Heart left ventricle (tissue), 16 donors: ENCODE measurements at regions not wholly inside any gene's neighbourhood (a gene's known extent, or its start where the extent isn't known, plus 50 kb on each side); places are given as distances from the start of the nearest gene placed in this dataset.

Experiments used
- ATAC-seq, 4 donors: fragments of 200-7000 bp; cut with Tn5 transposase; one replicate each; pipeline ENCODE4 v1.9.1; 2020 to 2022; ENCODE audit warnings: moderate library complexity in 4 of 4, mild to moderate bottlenecking in 3 of 4, moderate number of reproducible peaks in 1 of 4
- DNase-seq, 5 donors: peaks; one replicate each; pipeline ENCODE4 v3.0.0-alpha.2; 2020
- H3K27ac ChIP-seq, 12 donors: fragments of 200-600 bp; sonication (generic) in 4 of 12; one replicate each; pipeline versions ENCODE4 v1.5.0 to v1.8.0; 2016 to 2022; ENCODE audit warnings: mild to moderate bottlenecking in 2 of 12
- H3K27me3 ChIP-seq, 9 donors: fragments of 200-600 bp; sonication (generic) in 2 of 9; one replicate each; pipeline versions ENCODE4 v1.5.1 to v1.8.0; 2016 to 2022; ENCODE audit warnings: mild to moderate bottlenecking in 3 of 9
- H3K36me3 ChIP-seq, 9 donors: fragments of 200-600 bp; sonication (generic) in 2 of 9; one replicate each; pipeline versions ENCODE4 v1.5.0 to v1.8.0; 2018 to 2022; ENCODE audit warnings: mild to moderate bottlenecking in 2 of 9
- H3K4me1 ChIP-seq, 12 donors: fragments of 200-600 bp; sonication (generic) in 4 of 12; one replicate each; pipeline versions ENCODE4 v1.5.0 to v1.8.0; 2016 to 2022; ENCODE audit warnings: mild to moderate bottlenecking in 3 of 12
- H3K4me3 ChIP-seq, 12 donors: fragments of 200-600 bp; sonication (generic) in 4 of 12; one replicate each; pipeline versions ENCODE4 v1.5.0 to v1.8.0; 2017 to 2022; ENCODE audit warnings: mild to moderate bottlenecking in 9 of 12, moderate library complexity in 4 of 12
- H3K9me3 ChIP-seq, 12 donors: fragments of 200-600 bp; sonication (generic) in 4 of 12; one replicate each; pipeline versions ENCODE4 v1.5.0 to v1.8.0; 2016 to 2022; ENCODE audit warnings: mild to moderate bottlenecking in 1 of 12
- POLR2A ChIP-seq, 2 donors: fragments of 450-650 bp; IDR thresholded peaks; one replicate each; pipeline ENCODE4 v1.6.1; 2017; ENCODE audit warnings: antibody characterized with exemption in 2 of 2, mild to moderate bottlenecking in 2 of 2, moderate library complexity in 2 of 2
- WGBS, 4 donors: extraction: QIAGEN DNeasy Blood & Tissue Kit in 2 of 4; methylation state at CpG; one replicate each; pipeline versions ENCODE4 v1.1.5 to v1.1.7; 2013 to 2018; 5-methylcytosine and 5-hydroxymethylcytosine counted together
- intact Hi-C, 10 donors: fragments of 100-400 bp; cut with DNase I; formaldehyde crosslinking; loops; one replicate each; pipeline versions ENCODE4 v1.11.1 to v1.14.2; 2022
- TF ChIP-seq, protein P1 (sequence below), 12 donors: fragments of 200-600 bp; sonication (generic) in 4 of 12; IDR thresholded peaks; one replicate each; pipeline versions ENCODE4 v1.5.0 to v1.8.0; 2018 to 2022; ENCODE audit warnings: antibody characterized with exemption in 12 of 12, mild to moderate bottlenecking in 5 of 12
- donor health status: ischemic (EF 13 %, LVEDD 7.1; RV severe dilation, severe dysfunction).
- donor health status: healthy with polysubstance abuse.
- donor health status: DM: no; HTN: yes; CAD: no.
- donor health status: DM: no; HTN: no; CAD: no.
- donor health status: ischemic (EF 25% LVEDD 6.9; RV normal size, moderate dysfunction).
- donor health status: ischemic (EF 25% LVEDD 5.7; RV mildly dilated, moderate dysfunction).
- donor health status: healthy.
- donor health status: DM: yes; HTN: yes; CAD: no.
- donor health status: ischemic (EF 35%, LVEDD 5.7; RV mildly dilated, moderate dysfunction).
- donor health status: nonischemic (EF 11% LVEDD 7.7; RV severe dilation, severe dysfunction).
- donor health status: DM: yes; HTN: yes; CAD: no.
- donor health status: PGD.
- donor health status: ischemic (EF 29% LVEDD 5.4; RV normal size, mild dysfunction).
- donor health status: nonischemic (EF 23%, LVEDD 6.1; RV moderate dilation, normal function).

DNA sequence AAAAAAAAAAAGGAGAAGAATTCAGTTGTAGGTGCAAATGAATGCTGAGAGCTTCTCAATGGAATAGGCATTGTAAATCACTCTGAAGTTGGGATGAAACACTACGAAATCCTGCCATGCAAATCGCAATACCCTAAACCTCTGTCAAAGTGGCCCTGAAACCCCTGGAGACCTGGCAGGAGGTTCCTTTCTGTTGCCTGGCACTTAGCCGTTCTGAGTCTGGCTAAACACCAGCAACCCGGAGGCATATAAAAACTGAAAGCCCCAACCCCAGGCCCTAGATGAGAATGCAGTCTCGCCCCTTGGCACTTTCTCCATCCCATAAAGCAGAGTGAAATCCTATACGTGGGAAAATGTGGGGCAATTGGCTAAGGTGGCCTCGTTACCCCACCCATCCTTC, 151.5 kb upstream of the PARP11 start:
- DNase-seq: no peak
- WGBS, 4 donors: 82 to 91% (median 90%) methylated on average over 7 of the region's 7 CpGs

DNA sequence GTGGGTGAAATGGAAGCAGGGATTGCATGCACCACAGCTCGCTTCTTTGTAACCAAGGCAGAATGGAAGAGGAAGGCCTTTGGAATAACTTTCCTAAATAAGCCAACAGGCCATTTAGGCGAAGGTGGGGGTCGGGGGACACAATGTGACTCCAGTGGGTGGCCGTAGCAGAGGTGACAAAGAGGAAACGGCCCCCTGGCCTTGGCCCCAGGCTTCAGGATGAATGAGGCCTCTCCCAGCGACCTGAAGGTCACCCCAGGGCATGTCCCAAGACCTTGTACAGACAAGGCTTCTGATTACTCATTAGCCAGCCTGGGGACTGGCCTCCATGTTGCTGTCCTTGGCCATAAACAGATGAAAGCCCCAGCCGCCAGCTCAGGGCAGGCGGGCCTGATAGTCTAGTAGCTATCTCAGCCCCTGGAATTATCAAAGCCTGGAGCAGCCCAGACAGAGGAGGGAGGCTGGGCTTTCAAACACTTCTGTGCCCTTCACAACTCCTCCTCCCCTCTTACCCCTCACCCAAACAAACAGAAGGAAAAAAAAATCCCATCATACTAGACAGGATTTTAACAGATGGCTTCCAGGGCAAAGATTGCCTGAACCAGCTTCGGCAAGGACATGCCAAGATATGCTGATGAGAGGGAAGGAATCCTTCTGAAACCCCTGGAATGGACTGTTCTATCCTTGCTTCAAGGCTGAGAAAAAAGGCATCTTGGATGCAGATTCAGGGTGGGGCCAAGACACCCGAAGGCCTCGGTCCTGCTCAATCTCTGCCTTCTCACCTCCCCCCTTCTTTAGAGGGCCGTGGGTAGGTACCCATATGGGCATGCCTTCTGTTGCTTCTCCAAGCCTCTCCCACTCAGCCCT, 142.3 kb upstream of the PARP11 start:
- Histone ChIP-seq H3K4me3 (no peak overlapping the region), H3K36me3 (no peaks in the 10 kb centered on the region), H3K27me3 (no peaks in the 10 kb centered on the region), H3K4me1 (no peaks in the 10 kb centered on the region), H3K27ac (no peak overlapping the region), H3K9me3 (no peaks in the 10 kb centered on the region)
- intact Hi-C loops: no loop called here
- peak in 1 of 4 donors; percentile 52 for ATAC-seq
- TF ChIP-seq POLR2A (IDR thresholded peaks at IDR 0.05): no peak
- TF ChIP-seq, protein P1, sequence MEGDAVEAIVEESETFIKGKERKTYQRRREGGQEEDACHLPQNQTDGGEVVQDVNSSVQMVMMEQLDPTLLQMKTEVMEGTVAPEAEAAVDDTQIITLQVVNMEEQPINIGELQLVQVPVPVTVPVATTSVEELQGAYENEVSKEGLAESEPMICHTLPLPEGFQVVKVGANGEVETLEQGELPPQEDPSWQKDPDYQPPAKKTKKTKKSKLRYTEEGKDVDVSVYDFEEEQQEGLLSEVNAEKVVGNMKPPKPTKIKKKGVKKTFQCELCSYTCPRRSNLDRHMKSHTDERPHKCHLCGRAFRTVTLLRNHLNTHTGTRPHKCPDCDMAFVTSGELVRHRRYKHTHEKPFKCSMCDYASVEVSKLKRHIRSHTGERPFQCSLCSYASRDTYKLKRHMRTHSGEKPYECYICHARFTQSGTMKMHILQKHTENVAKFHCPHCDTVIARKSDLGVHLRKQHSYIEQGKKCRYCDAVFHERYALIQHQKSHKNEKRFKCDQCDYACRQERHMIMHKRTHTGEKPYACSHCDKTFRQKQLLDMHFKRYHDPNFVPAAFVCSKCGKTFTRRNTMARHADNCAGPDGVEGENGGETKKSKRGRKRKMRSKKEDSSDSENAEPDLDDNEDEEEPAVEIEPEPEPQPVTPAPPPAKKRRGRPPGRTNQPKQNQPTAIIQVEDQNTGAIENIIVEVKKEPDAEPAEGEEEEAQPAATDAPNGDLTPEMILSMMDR (IDR thresholded peaks at IDR 0.05): no peak
- WGBS, 4 donors: 81 to 85% (median 84%) methylated on average over 11 to 12 of the region's 12 CpGs
- no peak for DNase-seq

More for the DNA sequence above, 151.5 kb upstream of the PARP11 start:
- H3K27me3 ChIP-seq: no peaks in the 10 kb centered on the region
- H3K36me3 ChIP-seq: no peaks in the 10 kb centered on the region
- no peaks in the 10 kb centered on the region for H3K9me3 ChIP-seq
- H3K4me3 ChIP-seq: no peak overlapping the region
- ATAC-seq: no peak
- no peak overlapping the region for H3K27ac ChIP-seq
- peaks cover 0 to 9% (median 0%) of the 10 kb centered on the region in 12 donors for H3K4me1 ChIP-seq
- no peak for TF ChIP-seq POLR2A (IDR thresholded peaks at IDR 0.05)
- TF ChIP-seq, protein P1 (IDR thresholded peaks at IDR 0.05): no peak
- intact Hi-C loops: no loop called here

DNA sequence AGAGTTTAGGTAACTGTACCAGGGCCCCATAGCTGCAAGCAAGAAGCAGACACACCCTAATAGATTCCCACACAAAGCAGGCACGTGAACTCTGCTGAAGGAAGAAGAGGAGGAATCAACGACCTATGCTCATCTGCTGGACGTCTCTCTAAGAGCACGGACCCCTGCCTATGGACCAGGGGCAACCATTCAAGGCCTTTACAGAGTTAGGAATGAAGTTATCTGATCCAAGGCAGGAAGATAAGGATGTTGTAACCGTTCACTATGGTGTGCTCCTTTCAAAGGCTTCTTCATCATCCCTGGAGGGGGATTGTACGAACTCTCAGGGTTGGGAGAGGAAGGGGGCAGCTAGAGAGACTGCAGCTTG, 141.6 kb upstream of the PARP11 start:
- WGBS, 4 donors: 69 to 91% (median 82%) methylated on average over 6 of the region's 6 CpGs
- Histone ChIP-seq H3K4me1 (no peaks in the 10 kb centered on the region), H3K4me3 (no peak overlapping the region), H3K9me3 (no peaks in the 10 kb centered on the region), H3K27me3 (no peaks in the 10 kb centered on the region), H3K36me3 (no peaks in the 10 kb centered on the region), H3K27ac (no peak overlapping the region)
- ATAC-seq (no peak), DNase-seq (no peak)
- intact Hi-C loops: no loop called here
- no peak for TF ChIP-seq POLR2A (IDR thresholded peaks at IDR 0.05)
- TF ChIP-seq, protein P1 (IDR thresholded peaks at IDR 0.05): no peak

DNA sequence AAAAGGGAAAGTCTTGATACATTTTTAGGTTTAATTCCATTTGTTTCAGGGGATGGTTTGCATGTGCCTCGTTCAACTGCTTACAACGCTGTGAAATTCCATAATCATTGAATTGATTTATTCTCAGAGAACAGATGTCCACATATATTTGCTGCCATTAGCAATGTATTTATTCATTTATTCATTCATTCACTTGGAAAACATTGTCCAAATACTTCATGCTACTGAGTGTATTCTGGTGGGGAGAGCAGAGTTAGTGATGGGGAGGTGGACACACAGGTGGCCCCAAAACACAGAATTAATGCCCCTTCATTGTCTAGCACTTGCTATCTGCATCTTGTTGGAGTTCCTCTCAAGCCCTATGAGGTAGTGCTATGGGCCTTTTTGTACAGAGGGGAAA, 141.2 kb upstream of the PARP11 start:
- intact Hi-C loops: no loop called here
- H3K9me3 ChIP-seq: no peaks in the 10 kb centered on the region

More for the DNA sequence above, 141.2 kb upstream of the PARP11 start:
- Histone ChIP-seq H3K36me3 (no peaks in the 10 kb centered on the region), H3K4me3 (no peak overlapping the region), H3K27ac (no peak overlapping the region), H3K4me1 (no peaks in the 10 kb centered on the region), H3K27me3 (no peaks in the 10 kb centered on the region)
- DNase-seq (no peak), ATAC-seq (no peak)
- TF ChIP-seq POLR2A (IDR thresholded peaks at IDR 0.05): no peak
- TF ChIP-seq, protein P1 (IDR thresholded peaks at IDR 0.05): no peak
- WGBS, 4 donors: 91 to 98% (median 95%) methylated on average over 2 of the region's 2 CpGs
